ENCODE measurements at regions not wholly inside any gene's neighbourhood (a gene's known extent, or its start where the extent isn't known, plus 50 kb on each side); places are given as distances from the start of the nearest gene placed in this dataset.

DNA sequence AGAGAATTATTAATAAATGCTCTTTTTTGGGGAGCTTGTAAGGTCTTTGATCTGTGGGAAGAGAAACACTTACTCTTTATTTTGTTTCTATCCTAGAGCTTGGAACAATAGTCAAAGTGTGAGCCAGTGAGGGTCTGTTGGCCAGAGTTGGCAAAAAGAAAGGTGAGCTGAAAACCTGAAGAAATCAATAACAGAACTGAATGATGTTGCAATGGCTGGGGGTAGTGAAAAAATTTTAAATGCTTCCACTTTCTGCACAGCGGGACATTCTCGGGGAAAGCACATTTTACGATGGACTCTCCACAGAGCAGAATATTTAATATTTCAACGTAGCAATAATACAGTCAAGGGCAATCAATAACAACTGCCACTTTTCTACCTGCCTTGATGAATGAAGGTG is 78.9 kb downstream of the SKA1 start:
- Histone ChIP-seq H3K27ac (ENCODE audit: insufficient read depth, low read length) (no peak overlapping the region), H2AK5ac (ENCODE audit: low read depth, low read length) (no peak overlapping the region), H3K23ac (ENCODE audit: low read depth, low read length) (no peak overlapping the region), H4K8ac (ENCODE audit: low read depth in 2 of 2, low read length in 2 of 2) (no peak overlapping the region), H2BK120ac (ENCODE audit: low read depth, low read length) (no peak overlapping the region), H3K36me3 (ENCODE audit: control insufficient read depth, insufficient read depth, low read length) (no peaks in the 10 kb centered on the region), H4K20me1 (ENCODE audit: insufficient read depth, low read length) (no peaks in the 10 kb centered on the region), H2BK15ac (ENCODE audit: low read depth, low read length) (no peak overlapping the region), H3K4ac (ENCODE audit: low read depth, low read length) (no peak overlapping the region), H2AFZ (replicated peaks; ENCODE audit: low read length, poor library complexity) (no peak overlapping the region), H3K9ac (ENCODE audit: low read depth, low read length) (no peak overlapping the region), H3K4me1 (ENCODE audit: control insufficient read depth, insufficient read depth, low read length) (no peaks in the 10 kb centered on the region), H3K79me1 (ENCODE audit: low read depth in 1 of 2, low read length in 2 of 2) (no peaks in the 10 kb centered on the region), H2AK9ac (replicated peaks; ENCODE audit: low read depth, low read length, poor library complexity) (no peak overlapping the region), H3K18ac (ENCODE audit: low read depth, low read length) (no peak overlapping the region), H4K5ac (ENCODE audit: low read depth, low read length) (no peak overlapping the region), H3K9me3 (ENCODE audit: control insufficient read depth, insufficient read depth, low read length) (no peaks in the 10 kb centered on the region), H2BK5ac (ENCODE audit: low read depth, low read length, poor library complexity, severe bottlenecking) (no peak overlapping the region), H3K27me3 (ENCODE audit: control insufficient read depth, insufficient read depth, low read length) (no peaks in the 10 kb centered on the region; the same call in 1 of the 2 replicates), H4K91ac (ENCODE audit: insufficient read depth, low read depth, low read length) (no peak overlapping the region), H3K14ac (replicated peaks; ENCODE audit: low read depth, low read length) (no peak overlapping the region), H3K56ac (ENCODE audit: extremely low read depth, insufficient read depth, low read length) (no peak overlapping the region), H2BK20ac (ENCODE audit: low read depth, low read length) (no peak overlapping the region), H3K4me3 (ENCODE audit: insufficient read depth, low read depth, low read length) (no peak overlapping the region), H3K9me1 (ENCODE audit: insufficient read depth, low read length) (no peaks in the 10 kb centered on the region), H3K4me2 (ENCODE audit: low read depth, low read length) (no peak overlapping the region)
- TF ChIP-seq MAFK (IDR thresholded peaks at IDR 0.05; ENCODE audit: low read depth, low read length) (no peak), RCOR1 (IDR thresholded peaks at IDR 0.05; ENCODE audit: insufficient replicate concordance, low read length) (no peak), POLR2A (IDR thresholded peaks at IDR 0.05; ENCODE audit: low read depth, low read length) (no peak), MXI1 (IDR thresholded peaks at IDR 0.05; ENCODE audit: borderline replicate concordance, low read depth, low read length) (no peak), MAZ (IDR thresholded peaks at IDR 0.05; ENCODE audit: borderline replicate concordance, low read depth, low read length) (no peak), CEBPB (IDR thresholded peaks at IDR 0.05; ENCODE audit: low read depth, low read length) (no peak), FOS (IDR thresholded peaks at IDR 0.05; ENCODE audit: low read depth, low read length) (no peak), CTCF (conservative IDR thresholded peaks at IDR 0.05; ENCODE audit: low read depth, low read length) (no peak), SMC3 (IDR thresholded peaks at IDR 0.05; ENCODE audit: low read depth, low read length) (no peak), RAD21 (IDR thresholded peaks at IDR 0.05; ENCODE audit: low read length) (no peak), NFE2L2 (IDR thresholded peaks at IDR 0.05; ENCODE audit: low read depth, low read length) (no peak), BHLHE40 (IDR thresholded peaks at IDR 0.05; ENCODE audit: low read depth, low read length) (no peak), RFX5 (IDR thresholded peaks at IDR 0.05; ENCODE audit: low read depth, low read length) (no peak), CHD1 (IDR thresholded peaks at IDR 0.05; ENCODE audit: low read depth, low read length) (no peak)
- TF ChIP-seq, protein P1, sequence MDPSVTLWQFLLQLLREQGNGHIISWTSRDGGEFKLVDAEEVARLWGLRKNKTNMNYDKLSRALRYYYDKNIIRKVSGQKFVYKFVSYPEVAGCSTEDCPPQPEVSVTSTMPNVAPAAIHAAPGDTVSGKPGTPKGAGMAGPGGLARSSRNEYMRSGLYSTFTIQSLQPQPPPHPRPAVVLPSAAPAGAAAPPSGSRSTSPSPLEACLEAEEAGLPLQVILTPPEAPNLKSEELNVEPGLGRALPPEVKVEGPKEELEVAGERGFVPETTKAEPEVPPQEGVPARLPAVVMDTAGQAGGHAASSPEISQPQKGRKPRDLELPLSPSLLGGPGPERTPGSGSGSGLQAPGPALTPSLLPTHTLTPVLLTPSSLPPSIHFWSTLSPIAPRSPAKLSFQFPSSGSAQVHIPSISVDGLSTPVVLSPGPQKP (IDR thresholded peaks at IDR 0.05; ENCODE audit: borderline replicate concordance, low read depth, low read length), result no peak
- TF ChIP-seq, protein P2, sequence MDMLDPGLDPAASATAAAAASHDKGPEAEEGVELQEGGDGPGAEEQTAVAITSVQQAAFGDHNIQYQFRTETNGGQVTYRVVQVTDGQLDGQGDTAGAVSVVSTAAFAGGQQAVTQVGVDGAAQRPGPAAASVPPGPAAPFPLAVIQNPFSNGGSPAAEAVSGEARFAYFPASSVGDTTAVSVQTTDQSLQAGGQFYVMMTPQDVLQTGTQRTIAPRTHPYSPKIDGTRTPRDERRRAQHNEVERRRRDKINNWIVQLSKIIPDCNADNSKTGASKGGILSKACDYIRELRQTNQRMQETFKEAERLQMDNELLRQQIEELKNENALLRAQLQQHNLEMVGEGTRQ (IDR thresholded peaks at IDR 0.05; ENCODE audit: low read depth, low read length), result no peak
- no CpG with 5 or more reads among the region's 4 CpGs for WGBS, 2 experiments (ENCODE audit: extremely low coverage in 2 of 2, insufficient read length in 1 of 2)
- CTCF ChIA-PET, result no interaction called here
- no TSS peak for BruUV-seq (replicated peaks)
- intact Hi-C loops (cut with micrococcal nuclease) (no loop called here), in situ Hi-C loops (cut with MboI; ENCODE audit: low sequenced_read_pairs) (no loop called here), dilution Hi-C loops (cut with HindIII; ENCODE audit: low sequenced_read_pairs, unreplicated experiment) (no loop called here)
- DNase-seq (no peak), ATAC-seq (ENCODE audit: low read depth) (no peak)
- POLR2A ChIA-PET (ENCODE audit: unreplicated experiment), result no interaction called here

Measured in IMR-90 (cell line).